Gastroesophageal sphincter (tissue), 4 donors: ENCODE measurements at regions not wholly inside any gene's neighbourhood (a gene's known extent, or its start where the extent isn't known, plus 50 kb on each side); places are given as distances from the start of the nearest gene placed in this dataset.

Source experiments
- ATAC-seq: fragments of 150-250 bp; one replicate; pipeline ENCODE4 v1.9.1; 2016; ENCODE audit warnings: mild to moderate bottlenecking, moderate library complexity
- H3K27ac ChIP-seq, 4 donors: fragments of 200-600 bp; sonication (generic) in 3 of 4; 1 replicate in 3 of 4; 2 replicates in 1 of 4; pipeline ENCODE4 v1.5.1; 2016 to 2019
- H3K27me3 ChIP-seq: fragments of 200-600 bp; sonication (generic); one replicate; pipeline ENCODE4 v1.5.1; 2019
- H3K36me3 ChIP-seq, 2 donors: fragments of 200-600 bp; sonication (generic); one replicate each; pipeline ENCODE4 v1.5.1; 2019; ENCODE audit warnings: control low read depth in 1 of 2
- H3K4me1 ChIP-seq, 3 donors: fragments of 200-600 bp; sonication (generic); 1 replicate in 2 of 3; 2 replicates in 1 of 3; pipeline ENCODE4 v1.5.1; 2016 to 2019; ENCODE audit warnings: control low read depth in 2 of 3
- H3K4me3 ChIP-seq, 2 donors: fragments of 200-600 bp; sonication (generic); one replicate each; pipeline ENCODE4 v1.5.1; 2019; ENCODE audit warnings: mild to moderate bottlenecking in 1 of 2, moderate library complexity in 1 of 2
- H3K9me3 ChIP-seq, 3 donors: fragments of 200-600 bp; sonication (generic); one replicate each; pipeline ENCODE4 v1.5.1; 2017 to 2019; ENCODE audit warnings: control low read depth in 2 of 3
- EP300 ChIP-seq: sonication (generic); formaldehyde crosslinking; IDR thresholded peaks from one replicate; pipeline ENCODE4 v1.6.1; 2017; ENCODE audit warnings: antibody characterized with exemption, mild to moderate bottlenecking
- POLR2A ChIP-seq, 2 donors: fragments of 450-650 bp; IDR thresholded peaks; one replicate each; pipeline ENCODE4 v1.6.1; 2017; ENCODE audit warnings: antibody characterized with exemption in 2 of 2, mild to moderate bottlenecking in 2 of 2, moderate library complexity in 1 of 2
- POLR2AphosphoS5 ChIP-seq: sonication (generic); formaldehyde crosslinking; IDR thresholded peaks from one replicate; pipeline ENCODE4 v1.6.1; 2017; ENCODE audit warnings: antibody characterized with exemption
- WGBS, 2 donors: methylation state at CpG; one replicate each; pipeline ENCODE4 v1.1.5; 2018; ENCODE audit warnings: low coverage in 1 of 2; 5-methylcytosine and 5-hydroxymethylcytosine counted together
- TF ChIP-seq, protein P1 (sequence below), 4 experiments: fragments of 200-600 bp in 2 of 4; fragments of 450-650 bp in 2 of 4; sonication (generic) in 1 of 4; IDR thresholded peaks; one replicate each; pipeline ENCODE4 v1.5.1; 2017 to 2019; ENCODE audit warnings: antibody characterized with exemption in 4 of 4, mild to moderate bottlenecking in 2 of 4, moderate library complexity in 2 of 4

DNA sequence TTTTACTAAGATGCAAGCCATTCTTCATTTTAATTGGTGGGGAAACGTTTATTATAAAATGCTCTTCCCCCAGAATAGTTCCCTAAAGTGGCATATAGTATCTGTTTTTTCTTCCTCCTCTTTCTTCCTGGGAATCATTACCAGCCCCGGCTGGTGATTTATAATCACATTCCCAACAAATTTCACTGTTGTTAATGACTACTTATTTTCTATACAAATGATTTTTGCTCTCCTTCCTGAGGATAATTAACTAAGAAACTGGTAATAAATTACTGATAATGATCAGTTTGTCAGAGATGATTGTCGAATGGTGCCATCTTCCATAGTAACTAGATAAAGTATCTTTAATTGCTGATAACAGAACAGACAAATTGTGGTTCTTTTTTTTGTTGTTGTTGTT, 785.5 kb upstream of the RBFOX1 start:
- no peak overlapping the region for H3K27ac ChIP-seq
- H3K4me1 ChIP-seq, result no peaks in the 10 kb centered on the region
- no peaks in the 10 kb centered on the region for H3K27me3 ChIP-seq
- H3K4me3 ChIP-seq, result no peak overlapping the region
- no peaks in the 10 kb centered on the region for H3K36me3 ChIP-seq
- no peak for ATAC-seq
- TF ChIP-seq POLR2A (IDR thresholded peaks at IDR 0.05) (no peak), POLR2AphosphoS5 (no peak), EP300 (no peak)
- 39 to 100% methylated on average over 1 to 3 of the region's 3 CpGs for WGBS, 2 donors
- H3K9me3 ChIP-seq, result no peaks in the 10 kb centered on the region

DNA sequence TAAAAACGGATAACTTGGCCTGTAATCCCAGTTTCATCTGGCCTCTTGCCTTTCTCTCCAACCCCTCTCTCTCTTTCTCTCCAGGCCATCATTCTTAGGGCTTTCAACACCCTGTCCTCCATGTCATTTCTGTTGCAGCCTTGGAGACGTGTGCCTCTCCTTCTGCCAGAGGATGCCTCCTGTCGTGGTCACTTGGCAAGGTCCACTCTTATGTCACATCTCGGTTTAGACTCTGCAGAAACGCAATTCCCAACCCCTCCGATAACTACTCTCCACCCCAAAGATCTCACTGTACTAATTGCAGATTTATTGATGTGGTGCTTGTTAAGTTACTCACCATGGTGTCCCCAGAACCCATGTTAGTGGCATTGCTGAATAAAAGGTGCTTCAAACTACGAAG, 787.3 kb upstream of the RBFOX1 start:
- no peak overlapping the region for H3K4me3 ChIP-seq
- no peak for ATAC-seq
- TF ChIP-seq, protein P1, sequence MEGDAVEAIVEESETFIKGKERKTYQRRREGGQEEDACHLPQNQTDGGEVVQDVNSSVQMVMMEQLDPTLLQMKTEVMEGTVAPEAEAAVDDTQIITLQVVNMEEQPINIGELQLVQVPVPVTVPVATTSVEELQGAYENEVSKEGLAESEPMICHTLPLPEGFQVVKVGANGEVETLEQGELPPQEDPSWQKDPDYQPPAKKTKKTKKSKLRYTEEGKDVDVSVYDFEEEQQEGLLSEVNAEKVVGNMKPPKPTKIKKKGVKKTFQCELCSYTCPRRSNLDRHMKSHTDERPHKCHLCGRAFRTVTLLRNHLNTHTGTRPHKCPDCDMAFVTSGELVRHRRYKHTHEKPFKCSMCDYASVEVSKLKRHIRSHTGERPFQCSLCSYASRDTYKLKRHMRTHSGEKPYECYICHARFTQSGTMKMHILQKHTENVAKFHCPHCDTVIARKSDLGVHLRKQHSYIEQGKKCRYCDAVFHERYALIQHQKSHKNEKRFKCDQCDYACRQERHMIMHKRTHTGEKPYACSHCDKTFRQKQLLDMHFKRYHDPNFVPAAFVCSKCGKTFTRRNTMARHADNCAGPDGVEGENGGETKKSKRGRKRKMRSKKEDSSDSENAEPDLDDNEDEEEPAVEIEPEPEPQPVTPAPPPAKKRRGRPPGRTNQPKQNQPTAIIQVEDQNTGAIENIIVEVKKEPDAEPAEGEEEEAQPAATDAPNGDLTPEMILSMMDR (IDR thresholded peaks at IDR 0.05), result no peak
- TF ChIP-seq EP300 (no peak), POLR2AphosphoS5 (no peak), POLR2A (IDR thresholded peaks at IDR 0.05) (no peak)
- H3K27ac ChIP-seq, result no peak overlapping the region
- no peaks in the 10 kb centered on the region for H3K9me3 ChIP-seq
- no peaks in the 10 kb centered on the region for H3K36me3 ChIP-seq
- 84 to 89% methylated on average over 3 to 7 of the region's 7 CpGs for WGBS, 2 donors
- H3K27me3 ChIP-seq, result no peaks in the 10 kb centered on the region
- no peaks in the 10 kb centered on the region for H3K4me1 ChIP-seq

DNA sequence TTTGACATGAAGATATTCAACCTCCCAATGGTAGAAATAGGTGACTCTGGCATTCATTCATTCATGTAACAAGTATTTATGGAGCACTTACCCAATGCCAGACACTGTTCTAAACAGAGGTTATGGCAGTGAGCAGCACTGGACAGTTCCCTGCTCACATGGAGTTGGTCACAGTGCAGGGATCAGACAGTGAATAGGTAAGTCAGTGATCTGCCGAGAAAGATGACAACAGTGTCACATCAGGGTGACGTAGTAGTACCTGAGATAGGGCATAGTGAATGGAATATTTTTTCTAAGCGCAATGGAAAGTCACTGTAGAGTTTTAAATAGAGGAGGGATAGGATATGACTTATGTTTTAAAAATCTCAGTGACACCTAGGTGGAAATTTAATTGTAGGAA, 791.4 kb upstream of the RBFOX1 start:
- ATAC-seq, result no peak
- 65 to 81% methylated on average over 3 of the region's 3 CpGs for WGBS, 2 donors

DNA sequence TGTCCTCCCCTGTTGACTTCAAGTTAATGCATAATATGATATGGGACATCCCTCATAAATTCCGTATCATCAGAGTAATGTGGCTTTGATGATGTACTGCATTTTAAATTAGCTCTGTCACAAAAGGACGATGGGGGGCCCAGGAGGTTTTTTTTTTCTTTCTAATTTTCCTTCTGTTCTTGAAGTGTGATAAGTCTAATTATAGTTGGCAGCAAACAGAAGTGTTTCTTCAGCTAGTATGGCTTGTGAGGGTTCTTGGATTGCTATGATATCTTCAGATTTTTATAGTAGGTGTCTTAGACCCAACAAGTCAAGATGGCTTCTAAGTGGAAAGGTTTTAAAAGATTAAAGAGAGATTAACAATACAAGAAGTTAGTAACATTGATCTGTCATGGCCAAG, 796.2 kb upstream of the RBFOX1 start:
- TF ChIP-seq, protein P1 (IDR thresholded peaks at IDR 0.05), result no peak
- TF ChIP-seq EP300, result no peak
- no peak for TF ChIP-seq POLR2AphosphoS5
- TF ChIP-seq POLR2A (IDR thresholded peaks at IDR 0.05), result no peak
- H3K9me3 ChIP-seq, result no peaks in the 10 kb centered on the region
- 46 to 57% methylated on average over 2 of the region's 2 CpGs for WGBS, 2 donors
- no peak overlapping the region for H3K4me3 ChIP-seq
- no peak for ATAC-seq
- no peaks in the 10 kb centered on the region for H3K36me3 ChIP-seq
- peaks cover 3% of the 10 kb centered on the region for H3K27me3 ChIP-seq
- H3K27ac ChIP-seq, result no peak overlapping the region
- no peaks in the 10 kb centered on the region for H3K4me1 ChIP-seq

More for the DNA sequence above, 791.4 kb upstream of the RBFOX1 start:
- no peaks in the 10 kb centered on the region for H3K4me1 ChIP-seq
- no peaks in the 10 kb centered on the region for H3K9me3 ChIP-seq
- H3K36me3 ChIP-seq, result no peaks in the 10 kb centered on the region
- TF ChIP-seq, protein P1 (IDR thresholded peaks at IDR 0.05), result no peak
- TF ChIP-seq POLR2A (IDR thresholded peaks at IDR 0.05), result no peak
- no peak for TF ChIP-seq EP300
- no peak for TF ChIP-seq POLR2AphosphoS5
- H3K4me3 ChIP-seq, result no peak overlapping the region
- H3K27ac ChIP-seq, result no peak overlapping the region
- H3K27me3 ChIP-seq, result no peaks in the 10 kb centered on the region

DNA sequence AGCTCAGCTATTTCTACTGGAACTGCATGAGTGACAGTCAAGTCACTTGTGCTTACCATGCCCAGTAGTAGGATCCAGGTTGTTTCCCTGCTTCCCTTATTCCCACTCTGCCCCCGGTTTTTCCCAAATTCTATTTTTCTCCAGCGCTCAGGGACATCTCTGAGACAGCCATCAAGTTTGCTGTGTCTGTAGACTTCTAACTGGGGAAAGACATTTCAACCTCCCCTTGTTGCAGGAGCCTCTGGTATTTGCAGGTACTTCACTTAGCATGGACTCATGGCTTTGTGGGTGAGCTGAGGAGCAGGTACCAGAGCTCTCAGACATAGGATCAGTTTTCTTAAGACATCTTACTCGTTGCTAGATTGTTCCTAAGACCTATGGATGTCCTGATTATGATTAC, 801.6 kb upstream of the RBFOX1 start:
- Histone ChIP-seq H3K27me3 (peaks cover 3% of the 10 kb centered on the region), H3K27ac (no peak overlapping the region), H3K4me3 (no peak overlapping the region), H3K4me1 (no peaks in the 10 kb centered on the region), H3K36me3 (no peaks in the 10 kb centered on the region), H3K9me3 (no peaks in the 10 kb centered on the region)
- TF ChIP-seq, protein P1 (IDR thresholded peaks at IDR 0.05), result no peak
- no peak for TF ChIP-seq POLR2AphosphoS5
- TF ChIP-seq POLR2A (IDR thresholded peaks at IDR 0.05), result no peak
- no peak for TF ChIP-seq EP300
- ATAC-seq, result no peak
- 59 to 100% methylated on average over 1 to 3 of the region's 3 CpGs for WGBS, 2 donors
